ENCODE measurements at regions not wholly inside any gene's neighbourhood (a gene's known extent, or its start where the extent isn't known, plus 50 kb on each side); places are given as distances from the start of the nearest gene placed in this dataset.

DNA sequence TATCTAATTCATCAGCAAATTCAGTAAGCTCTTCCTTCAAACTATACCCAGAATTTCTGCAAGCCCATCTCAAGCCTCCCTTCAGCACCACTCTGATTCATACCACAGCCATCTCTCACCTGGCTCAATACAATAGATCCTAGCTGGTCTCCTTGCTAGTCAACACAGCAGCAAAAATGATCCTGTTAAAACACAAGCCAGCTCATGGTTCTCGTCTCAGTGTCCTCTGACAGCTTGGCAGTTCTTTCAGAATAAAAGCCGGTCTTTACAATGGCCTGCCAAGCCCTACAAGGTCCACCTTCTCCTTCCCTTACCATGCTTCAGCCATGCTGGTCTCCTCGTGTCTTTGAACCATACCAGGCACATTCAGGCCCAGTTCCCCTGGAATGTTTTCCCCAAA, 296.9 kb upstream of the RND3 start:
- no peak for DNase-seq (ENCODE audit: low read depth in 1 of 2, low spot score in 1 of 2)
- no peak overlapping the region for H3K27ac ChIP-seq (replicated peaks)
- no peak overlapping the region for H3K4me3 ChIP-seq (replicated peaks; ENCODE audit: insufficient read depth, low read length)
- H3K27me3 ChIP-seq (ENCODE audit: insufficient read depth, poor library complexity, severe bottlenecking): no peaks in the 10 kb centered on the region
- no peak for TF ChIP-seq GABPA (IDR thresholded peaks at IDR 0.05; ENCODE audit: low read depth)
- no peak for TF ChIP-seq POLR2AphosphoS5 (IDR thresholded peaks at IDR 0.05; ENCODE audit: low read depth)
- no peak for TF ChIP-seq SPI1 (IDR thresholded peaks at IDR 0.05; ENCODE audit: borderline replicate concordance, low read depth)
- TF ChIP-seq CTCF (IDR thresholded peaks at IDR 0.05; ENCODE audit: insufficient read depth, low read length): no peak
- TF ChIP-seq REST (IDR thresholded peaks at IDR 0.05; ENCODE audit: insufficient replicate concordance, low read depth): no peak

- TF ChIP-seq GABPA (IDR thresholded peaks at IDR 0.05; ENCODE audit: low read depth) (no peak), REST (IDR thresholded peaks at IDR 0.05; ENCODE audit: insufficient replicate concordance, low read depth) (no peak), SPI1 (IDR thresholded peaks at IDR 0.05; ENCODE audit: borderline replicate concordance, low read depth) (no peak), CTCF (IDR thresholded peaks at IDR 0.05; ENCODE audit: insufficient read depth, low read length) (no peak), POLR2AphosphoS5 (IDR thresholded peaks at IDR 0.05; ENCODE audit: low read depth) (no peak)
- no peak overlapping the region for H3K27ac ChIP-seq (replicated peaks)
- no peaks in the 10 kb centered on the region for H3K27me3 ChIP-seq (ENCODE audit: insufficient read depth, poor library complexity, severe bottlenecking)
- DNase-seq (ENCODE audit: low read depth in 1 of 2, low spot score in 1 of 2): no peak
- no peak overlapping the region for H3K4me3 ChIP-seq (replicated peaks; ENCODE audit: insufficient read depth, low read length)
These were observed 296.4 kb upstream of the RND3 start for GRCh38 chr2:150783896-150784295.

- no peak overlapping the region for H3K27ac ChIP-seq (replicated peaks)
- no peak for DNase-seq (ENCODE audit: low read depth in 1 of 2, low spot score in 1 of 2)
- no peak overlapping the region for H3K4me3 ChIP-seq (replicated peaks; ENCODE audit: insufficient read depth, low read length)
- no peaks in the 10 kb centered on the region for H3K27me3 ChIP-seq (ENCODE audit: insufficient read depth, poor library complexity, severe bottlenecking)
- no peak for TF ChIP-seq CTCF (IDR thresholded peaks at IDR 0.05; ENCODE audit: insufficient read depth, low read length)
- TF ChIP-seq SPI1 (IDR thresholded peaks at IDR 0.05; ENCODE audit: borderline replicate concordance, low read depth): no peak
- TF ChIP-seq GABPA (IDR thresholded peaks at IDR 0.05; ENCODE audit: low read depth): no peak
These were observed 295.5 kb upstream of the RND3 start for GRCh38 chr2:150783015-150783414.

DNA sequence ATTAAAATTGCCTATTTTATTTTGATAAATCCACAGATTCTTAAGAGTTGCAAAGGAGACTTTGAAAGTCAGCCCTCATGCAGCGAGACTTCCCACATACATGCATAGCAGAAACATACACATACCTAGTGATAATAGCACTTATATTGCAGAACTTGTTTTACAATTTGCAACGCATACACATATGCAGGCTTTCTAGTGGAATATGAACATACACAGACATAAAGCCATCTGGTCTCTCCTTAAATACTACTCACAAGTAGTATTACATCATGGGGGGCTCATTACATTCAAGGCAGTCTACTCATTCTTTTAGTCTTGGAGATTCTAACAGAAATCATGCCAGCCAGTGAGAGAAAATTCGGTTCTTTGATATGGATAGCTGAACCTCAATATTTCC, 295.1 kb upstream of the RND3 start:
- no peak for DNase-seq (ENCODE audit: low read depth in 1 of 2, low spot score in 1 of 2)
- no peaks in the 10 kb centered on the region for H3K27me3 ChIP-seq (ENCODE audit: insufficient read depth, poor library complexity, severe bottlenecking)
- no peak overlapping the region for H3K27ac ChIP-seq (replicated peaks)
- TF ChIP-seq CTCF (IDR thresholded peaks at IDR 0.05; ENCODE audit: insufficient read depth, low read length): no peak
- TF ChIP-seq POLR2AphosphoS5 (IDR thresholded peaks at IDR 0.05; ENCODE audit: low read depth): no peak
- no peak for TF ChIP-seq REST (IDR thresholded peaks at IDR 0.05; ENCODE audit: insufficient replicate concordance, low read depth)
- TF ChIP-seq GABPA (IDR thresholded peaks at IDR 0.05; ENCODE audit: low read depth): no peak
- no peak overlapping the region for H3K4me3 ChIP-seq (replicated peaks; ENCODE audit: insufficient read depth, low read length)
